ENCODE measurements at regions not wholly inside any gene's neighbourhood (a gene's known extent, or its start where the extent isn't known, plus 50 kb on each side); places are given as distances from the start of the nearest gene placed in this dataset.

- no peak for TF ChIP-seq CTCF (IDR thresholded peaks at IDR 0.05; ENCODE audit: insufficient read depth, low read depth, low read length)
- TF ChIP-seq EZH2 (IDR thresholded peaks at IDR 0.05; ENCODE audit: insufficient read depth, low read length) = no peak
Observed at GRCh38 chr16:79500286-79500685, 100.3 kb downstream of the MAF start.
